GM12892 (cell line): ENCODE measurements at regions not wholly inside any gene's neighbourhood (a gene's known extent, or its start where the extent isn't known, plus 50 kb on each side); places are given as distances from the start of the nearest gene placed in this dataset.

Experiments used
- POLR2A ChIP-seq: IDR thresholded peaks from 2 replicates; pipeline ENCODE4 v1.6.1; 2011; ENCODE audit warnings: low read depth, low read length, control low read depth
- POLR2AphosphoS5 ChIP-seq: IDR thresholded peaks from 2 replicates; pipeline ENCODE4 v1.6.1; 2011; ENCODE audit warnings: low read depth, low read length, control low read depth
- TAF1 ChIP-seq: IDR thresholded peaks from 2 replicates; pipeline ENCODE4 v1.6.1; 2011; ENCODE audit warnings: low read depth, mild to moderate bottlenecking, control low read depth, low read length, borderline replicate concordance

DNA sequence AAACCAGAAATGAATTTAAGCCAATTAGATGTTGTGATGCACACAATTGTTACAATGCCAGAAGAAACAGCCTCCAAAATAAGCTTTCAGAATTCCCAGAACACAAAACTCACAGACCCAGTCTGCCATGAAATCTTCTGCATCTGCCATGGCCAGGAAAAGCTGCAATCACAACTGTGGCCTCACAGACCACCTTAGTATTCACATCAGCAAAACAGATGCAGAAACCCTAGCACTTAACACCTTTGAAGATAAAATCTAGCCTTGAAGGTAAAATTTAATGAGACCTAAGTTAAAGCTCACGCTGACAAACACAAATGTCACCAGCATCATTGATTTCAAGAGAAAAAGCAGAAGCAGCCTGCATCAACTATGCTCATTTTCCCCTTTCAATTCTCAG is 566.8 kb upstream of the TMPRSS15 start:
- no peak for TF ChIP-seq POLR2A
- no peak for TF ChIP-seq POLR2AphosphoS5
- TF ChIP-seq TAF1 = no peak
